ENCODE measurements at regions not wholly inside any gene's neighbourhood (a gene's known extent, or its start where the extent isn't known, plus 50 kb on each side); places are given as distances from the start of the nearest gene placed in this dataset.

DNA sequence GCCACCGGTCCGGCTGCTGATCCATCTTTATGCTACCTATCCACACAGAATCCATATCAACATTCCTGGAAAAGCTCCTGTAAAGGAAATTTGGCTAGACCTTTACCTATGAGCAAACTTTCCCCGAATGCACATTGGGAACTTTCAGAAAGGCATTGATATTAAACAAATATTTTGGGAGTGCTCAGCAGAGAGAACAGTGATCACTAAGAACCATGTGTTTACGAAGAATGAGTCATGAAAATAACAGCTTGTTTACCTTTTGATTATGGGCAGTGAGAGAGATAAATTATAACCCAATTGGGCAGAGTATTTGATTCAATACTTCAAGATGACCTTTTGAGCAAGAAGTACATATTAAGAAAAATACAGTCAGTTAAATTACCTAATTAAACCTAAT lies 189.7 kb upstream of the CDH2 start:
- no peak for DNase-seq (ENCODE audit: low spot score in 2 of 2)
- H3K36me3 ChIP-seq: no peaks in the 10 kb centered on the region
- WGBS: 95% methylated on average over 4 of the region's 4 CpGs
- H3K27ac ChIP-seq: no peak overlapping the region
- H3K9me3 ChIP-seq: no peaks in the 10 kb centered on the region
- no peak for TF ChIP-seq POLR2A (IDR thresholded peaks at IDR 0.05)
- no peaks in the 10 kb centered on the region for H3K4me1 ChIP-seq
- H3K27me3 ChIP-seq: no peaks in the 10 kb centered on the region
- no peak overlapping the region for H3K4me3 ChIP-seq

DNA sequence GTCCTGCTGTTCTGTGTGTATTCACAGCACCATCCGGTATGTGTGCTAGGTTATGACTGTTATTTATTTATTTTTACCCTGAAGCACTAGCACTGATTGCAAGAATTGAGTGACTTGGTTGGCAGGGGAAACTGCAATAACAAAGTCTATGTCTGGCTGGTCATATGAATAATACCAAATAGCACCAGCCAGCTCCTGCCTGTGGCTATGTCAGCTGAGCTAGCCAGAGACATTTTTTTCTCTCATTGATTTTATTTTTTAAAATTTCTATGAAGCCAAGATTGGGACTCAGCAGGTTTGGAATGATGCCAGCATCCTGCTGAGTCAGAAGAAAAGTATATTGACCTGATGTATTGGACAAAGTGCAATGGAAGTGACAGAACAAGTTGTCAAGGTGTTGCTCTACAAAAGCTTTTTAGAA lies 188.5 kb upstream of the CDH2 start:
- Histone ChIP-seq H3K27me3 (no peaks in the 10 kb centered on the region), H3K36me3 (no peaks in the 10 kb centered on the region), H3K4me3 (no peak overlapping the region), H3K27ac (no peak overlapping the region), H3K9me3 (no peaks in the 10 kb centered on the region), H3K4me1 (no peaks in the 10 kb centered on the region)
- DNase-seq (ENCODE audit: low spot score in 2 of 2): no peak
- WGBS: 64% methylated on average over 1 of the region's 1 CpG
- TF ChIP-seq, protein P1, sequence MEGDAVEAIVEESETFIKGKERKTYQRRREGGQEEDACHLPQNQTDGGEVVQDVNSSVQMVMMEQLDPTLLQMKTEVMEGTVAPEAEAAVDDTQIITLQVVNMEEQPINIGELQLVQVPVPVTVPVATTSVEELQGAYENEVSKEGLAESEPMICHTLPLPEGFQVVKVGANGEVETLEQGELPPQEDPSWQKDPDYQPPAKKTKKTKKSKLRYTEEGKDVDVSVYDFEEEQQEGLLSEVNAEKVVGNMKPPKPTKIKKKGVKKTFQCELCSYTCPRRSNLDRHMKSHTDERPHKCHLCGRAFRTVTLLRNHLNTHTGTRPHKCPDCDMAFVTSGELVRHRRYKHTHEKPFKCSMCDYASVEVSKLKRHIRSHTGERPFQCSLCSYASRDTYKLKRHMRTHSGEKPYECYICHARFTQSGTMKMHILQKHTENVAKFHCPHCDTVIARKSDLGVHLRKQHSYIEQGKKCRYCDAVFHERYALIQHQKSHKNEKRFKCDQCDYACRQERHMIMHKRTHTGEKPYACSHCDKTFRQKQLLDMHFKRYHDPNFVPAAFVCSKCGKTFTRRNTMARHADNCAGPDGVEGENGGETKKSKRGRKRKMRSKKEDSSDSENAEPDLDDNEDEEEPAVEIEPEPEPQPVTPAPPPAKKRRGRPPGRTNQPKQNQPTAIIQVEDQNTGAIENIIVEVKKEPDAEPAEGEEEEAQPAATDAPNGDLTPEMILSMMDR (IDR thresholded peaks at IDR 0.05): no peak
- no peak for TF ChIP-seq POLR2A (IDR thresholded peaks at IDR 0.05)

GRCh38 chr18:28363124-28363523 lies 186.2 kb upstream of the CDH2 start:
- 89% methylated on average over 8 of the region's 8 CpGs for WGBS
- Histone ChIP-seq H3K27me3 (no peaks in the 10 kb centered on the region), H3K4me1 (no peaks in the 10 kb centered on the region), H3K27ac (no peak overlapping the region), H3K9me3 (no peaks in the 10 kb centered on the region), H3K36me3 (no peaks in the 10 kb centered on the region), H3K4me3 (no peak overlapping the region)
- no peak for TF ChIP-seq EP300 (IDR thresholded peaks at IDR 0.05)
- TF ChIP-seq, protein P1 (IDR thresholded peaks at IDR 0.05): no peak
- no peak for TF ChIP-seq POLR2A (IDR thresholded peaks at IDR 0.05)
- no peak for TF ChIP-seq POLR2AphosphoS5 (IDR thresholded peaks at IDR 0.05)
- no peak for DNase-seq (ENCODE audit: low spot score in 2 of 2)

GRCh38 chr18:28359176-28359575 lies 182.2 kb upstream of the CDH2 start:
- no peaks in the 10 kb centered on the region for H3K4me1 ChIP-seq
- H3K9me3 ChIP-seq: no peaks in the 10 kb centered on the region
- H3K27me3 ChIP-seq: no peaks in the 10 kb centered on the region
- WGBS: 56% methylated on average over 4 of the region's 4 CpGs
- H3K4me3 ChIP-seq: no peak overlapping the region
- no peak for DNase-seq (ENCODE audit: low spot score in 2 of 2)
- H3K27ac ChIP-seq: no peak overlapping the region
- no peaks in the 10 kb centered on the region for H3K36me3 ChIP-seq
- no peak for TF ChIP-seq POLR2A (IDR thresholded peaks at IDR 0.05)
- no peak for TF ChIP-seq POLR2AphosphoS5 (IDR thresholded peaks at IDR 0.05)
- TF ChIP-seq, protein P1 (IDR thresholded peaks at IDR 0.05): no peak
- no peak for TF ChIP-seq EP300 (IDR thresholded peaks at IDR 0.05)

- TF ChIP-seq POLR2AphosphoS5 (IDR thresholded peaks at IDR 0.05) (no peak), POLR2A (IDR thresholded peaks at IDR 0.05) (no peak), EP300 (IDR thresholded peaks at IDR 0.05) (no peak)
- TF ChIP-seq, protein P1 (IDR thresholded peaks at IDR 0.05): no peak
- 88% methylated on average over 5 of the region's 6 CpGs for WGBS
- Histone ChIP-seq H3K4me3 (no peak overlapping the region), H3K27me3 (no peaks in the 10 kb centered on the region), H3K4me1 (no peaks in the 10 kb centered on the region), H3K36me3 (no peaks in the 10 kb centered on the region), H3K27ac (no peak overlapping the region), H3K9me3 (no peaks in the 10 kb centered on the region)
- no peak for DNase-seq (ENCODE audit: low spot score in 2 of 2)
Measured at GRCh38 chr18:28357766-28358401, 181.0 kb upstream of the CDH2 start.

GRCh38 chr18:28350821-28351220 lies 173.9 kb upstream of the CDH2 start:
- TF ChIP-seq POLR2A (IDR thresholded peaks at IDR 0.05) (no peak), POLR2AphosphoS5 (IDR thresholded peaks at IDR 0.05) (no peak), EP300 (IDR thresholded peaks at IDR 0.05) (no peak)
- TF ChIP-seq, protein P1 (IDR thresholded peaks at IDR 0.05): no peak
- Histone ChIP-seq H3K36me3 (no peaks in the 10 kb centered on the region), H3K4me3 (no peak overlapping the region), H3K9me3 (peaks cover 5% of the 10 kb centered on the region), H3K4me1 (no peaks in the 10 kb centered on the region), H3K27ac (no peak overlapping the region), H3K27me3 (no peaks in the 10 kb centered on the region)
- no peak for DNase-seq (ENCODE audit: low spot score in 2 of 2)
- WGBS: 57% methylated on average over 7 of the region's 7 CpGs
